ENCODE measurements at regions not wholly inside any gene's neighbourhood (a gene's known extent, or its start where the extent isn't known, plus 50 kb on each side); places are given as distances from the start of the nearest gene placed in this dataset.

DNA sequence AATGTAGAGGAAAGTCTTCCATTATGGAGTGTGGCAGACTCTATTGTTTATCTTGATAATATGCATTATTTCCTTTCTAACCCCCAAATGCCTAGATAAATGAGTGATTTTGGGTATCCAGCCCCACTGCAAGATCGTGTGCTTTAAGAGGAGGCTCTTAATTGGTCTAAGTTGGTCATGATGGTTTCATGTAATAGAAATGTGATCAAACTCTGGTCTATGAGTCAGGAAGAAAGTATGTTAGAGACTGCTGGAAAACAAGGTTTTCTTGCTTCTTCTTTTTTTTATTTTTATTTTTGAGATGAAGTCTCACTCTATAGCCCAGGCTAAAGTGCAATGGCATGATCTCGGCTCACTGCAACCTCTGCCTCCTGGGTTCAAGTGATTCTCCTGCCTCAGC is 344.5 kb upstream of the TNP1 start:
- TF ChIP-seq, protein P1, sequence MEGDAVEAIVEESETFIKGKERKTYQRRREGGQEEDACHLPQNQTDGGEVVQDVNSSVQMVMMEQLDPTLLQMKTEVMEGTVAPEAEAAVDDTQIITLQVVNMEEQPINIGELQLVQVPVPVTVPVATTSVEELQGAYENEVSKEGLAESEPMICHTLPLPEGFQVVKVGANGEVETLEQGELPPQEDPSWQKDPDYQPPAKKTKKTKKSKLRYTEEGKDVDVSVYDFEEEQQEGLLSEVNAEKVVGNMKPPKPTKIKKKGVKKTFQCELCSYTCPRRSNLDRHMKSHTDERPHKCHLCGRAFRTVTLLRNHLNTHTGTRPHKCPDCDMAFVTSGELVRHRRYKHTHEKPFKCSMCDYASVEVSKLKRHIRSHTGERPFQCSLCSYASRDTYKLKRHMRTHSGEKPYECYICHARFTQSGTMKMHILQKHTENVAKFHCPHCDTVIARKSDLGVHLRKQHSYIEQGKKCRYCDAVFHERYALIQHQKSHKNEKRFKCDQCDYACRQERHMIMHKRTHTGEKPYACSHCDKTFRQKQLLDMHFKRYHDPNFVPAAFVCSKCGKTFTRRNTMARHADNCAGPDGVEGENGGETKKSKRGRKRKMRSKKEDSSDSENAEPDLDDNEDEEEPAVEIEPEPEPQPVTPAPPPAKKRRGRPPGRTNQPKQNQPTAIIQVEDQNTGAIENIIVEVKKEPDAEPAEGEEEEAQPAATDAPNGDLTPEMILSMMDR (IDR thresholded peaks at IDR 0.05) = no peak

DNA sequence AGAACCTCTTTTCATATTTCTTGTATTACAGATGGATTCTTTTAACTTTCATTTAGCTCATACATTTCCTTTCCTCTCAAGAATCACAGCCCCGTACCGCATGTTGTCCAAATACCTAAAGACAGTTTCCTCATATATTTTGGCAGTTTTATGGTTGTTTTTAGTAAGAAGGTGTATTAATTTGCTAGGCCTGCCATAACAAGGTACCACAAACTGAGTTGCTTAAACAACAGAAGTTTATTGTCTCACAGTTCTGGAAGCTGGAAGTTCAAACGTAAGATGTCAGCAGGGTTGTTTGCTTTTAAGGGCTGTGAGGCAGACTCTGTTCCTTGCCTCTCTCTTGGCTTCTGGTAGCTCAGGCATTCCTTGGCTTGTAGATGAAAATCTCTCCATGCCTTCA is 343.2 kb upstream of the TNP1 start:
- TF ChIP-seq, protein P1 (IDR thresholded peaks at IDR 0.05) = no peak

DNA sequence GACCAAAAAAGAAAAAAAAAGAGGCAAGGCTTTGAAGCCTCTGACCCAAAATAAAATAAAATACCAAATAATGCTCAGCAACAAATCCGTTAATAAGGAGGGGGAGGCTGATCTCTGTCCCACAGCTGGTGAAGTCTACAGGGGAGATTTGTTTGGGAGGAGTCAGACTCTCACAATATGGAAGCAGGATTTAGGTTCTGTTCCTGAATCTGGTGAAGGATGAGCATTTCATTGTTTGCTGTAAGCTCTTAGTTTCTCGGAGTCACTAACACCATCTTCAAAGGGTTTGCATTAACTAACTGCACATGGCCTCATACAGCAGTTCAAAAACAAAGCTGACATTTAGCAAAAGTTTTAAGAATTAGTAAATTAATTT is 339.4 kb upstream of the TNP1 start:
- TF ChIP-seq, protein P1 (IDR thresholded peaks at IDR 0.05) = no peak

DNA sequence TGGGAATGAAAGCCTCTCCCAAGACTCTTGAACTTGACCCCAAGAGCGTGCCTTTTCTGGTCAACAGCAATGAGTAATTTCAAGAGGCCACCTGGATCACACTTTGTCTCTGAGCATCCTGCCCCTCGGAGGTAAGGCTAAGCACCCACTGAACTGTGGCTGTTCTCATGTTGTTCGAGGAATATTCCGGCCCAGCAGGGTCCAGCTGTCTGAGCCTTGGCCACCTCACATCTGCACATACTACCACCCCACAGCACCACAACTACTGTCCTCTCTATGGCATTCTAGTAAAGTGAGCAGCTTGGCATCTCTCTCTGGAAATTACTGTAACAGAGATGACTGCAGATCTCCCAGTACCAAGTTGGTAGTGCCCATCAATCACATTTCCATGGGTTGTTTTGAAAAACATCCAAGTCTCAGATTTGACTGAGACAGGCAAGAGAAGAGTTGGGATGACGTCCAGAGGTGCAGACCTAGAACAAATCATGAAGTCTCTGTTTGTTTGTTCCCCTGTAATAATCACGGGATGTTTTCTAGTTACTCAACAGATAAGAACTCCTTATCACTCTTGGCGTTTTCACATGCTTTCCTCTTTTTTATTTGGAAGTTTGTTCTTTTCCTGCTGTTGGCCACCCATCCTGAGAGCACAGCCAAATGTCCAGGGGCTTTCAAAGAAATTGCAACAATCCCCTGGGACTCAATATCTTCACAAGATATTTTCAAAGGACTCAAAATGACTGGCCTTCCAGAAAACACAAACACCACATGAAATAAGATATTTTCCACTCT is 336.0 kb upstream of the TNP1 start:
- TF ChIP-seq, protein P1 (IDR thresholded peaks at IDR 0.05) = no peak

DNA sequence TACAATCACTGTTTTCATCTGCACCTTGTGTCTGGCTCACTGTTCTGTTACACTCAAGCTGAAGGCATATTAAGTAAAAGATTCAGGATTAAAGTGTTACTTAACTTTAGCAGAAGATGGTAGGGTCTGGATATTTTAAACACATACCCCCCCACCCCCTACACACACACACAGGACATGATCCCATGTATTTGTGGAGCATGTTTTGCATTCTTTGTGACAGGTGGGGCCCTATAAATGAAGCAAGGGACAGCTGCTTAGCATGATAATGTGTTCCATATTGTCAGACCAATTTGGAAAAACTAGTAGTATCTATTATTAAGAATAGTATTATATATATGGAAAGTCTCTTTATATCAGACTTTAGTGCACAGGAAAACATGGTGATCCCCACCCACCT is 335.2 kb upstream of the TNP1 start:
- TF ChIP-seq, protein P1 (IDR thresholded peaks at IDR 0.05) = no peak

DNA sequence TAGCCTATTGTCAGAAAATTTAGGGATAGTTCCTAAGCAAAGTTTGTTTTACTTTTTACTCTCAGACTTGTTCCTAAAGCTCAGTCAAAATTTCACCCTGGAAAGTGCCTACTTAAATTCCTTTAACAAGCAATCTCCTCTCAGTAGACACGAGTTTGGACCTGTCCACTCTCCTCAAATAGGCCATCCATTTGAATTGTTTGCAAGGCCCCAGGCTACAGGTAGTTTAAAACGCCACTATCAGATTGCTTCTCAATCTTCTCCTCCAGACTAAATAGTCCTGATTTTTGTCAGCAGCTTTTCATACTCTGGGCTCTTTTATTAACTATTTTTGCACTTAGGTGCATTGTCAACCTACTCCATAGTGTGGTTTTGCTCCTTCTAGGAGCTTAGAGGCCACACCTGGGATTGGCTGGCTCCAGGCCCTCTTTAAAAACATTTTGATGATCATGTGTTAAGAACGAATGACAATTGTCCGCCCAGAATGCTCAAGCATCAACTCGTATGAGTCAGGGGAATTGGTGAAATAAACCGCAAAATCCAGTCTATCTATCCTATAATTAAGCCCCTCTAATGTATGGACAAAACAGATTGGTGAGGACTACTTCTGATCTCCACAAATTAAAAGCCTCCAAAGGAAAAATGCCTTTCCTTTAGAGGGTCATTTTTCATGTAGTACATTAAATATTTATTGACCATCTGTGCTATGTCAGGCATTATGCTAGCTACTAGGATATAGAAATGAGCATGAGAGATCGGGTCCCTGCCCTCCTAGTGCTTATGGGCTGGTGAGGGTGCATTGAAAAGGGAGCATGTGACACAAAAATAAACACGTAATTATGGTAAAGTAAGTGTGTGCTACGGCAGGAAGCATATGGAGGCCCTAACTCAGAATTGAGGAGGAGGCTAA is 333.8 kb upstream of the TNP1 start:
- TF ChIP-seq, protein P1 (IDR thresholded peaks at IDR 0.05) = no peak

DNA sequence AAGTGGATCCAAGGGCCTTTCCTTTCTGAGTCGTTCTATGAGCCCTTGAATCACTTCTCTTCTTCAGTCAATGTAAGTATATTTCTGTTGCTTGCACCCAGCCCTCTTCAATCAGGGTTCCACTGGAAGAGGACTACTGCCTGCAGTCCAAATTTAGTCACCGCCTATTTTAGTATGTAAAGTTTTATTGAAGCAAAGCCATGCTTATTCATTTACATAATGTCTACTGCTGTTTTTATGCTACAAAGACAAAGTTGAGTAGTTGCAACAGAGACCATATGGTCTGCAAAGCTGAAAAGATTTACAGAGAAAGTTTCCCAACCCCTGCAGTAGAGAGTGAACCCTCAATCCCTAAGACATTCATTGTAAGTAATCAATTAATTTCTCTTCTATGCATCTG is 332.5 kb upstream of the TNP1 start:
- TF ChIP-seq, protein P1 (IDR thresholded peaks at IDR 0.05) = no peak
